Activated B cell treated with CpG ODN at 0.5 μM for 24 hours (primary cell): ENCODE measurements at regions not wholly inside any gene's neighbourhood (a gene's known extent, or its start where the extent isn't known, plus 50 kb on each side); places are given as distances from the start of the nearest gene placed in this dataset.

ENCODE experiments used
- ATAC-seq: fragments of 200-7000 bp; cut with Tn5 transposase; one replicate; pipeline ENCODE4 v1.10.0; 2021; ENCODE audit warnings: low read depth, mild to moderate bottlenecking, moderate library complexity
- CTCF ChIA-PET: fragments of 350-600 bp; sonication (Branson Sonifier 250); formaldehyde crosslinking; loops from one replicate; lab custom pipeline; 2021; ENCODE audit warnings: antibody characterized with exemption; lab: Charles Lee
- POLR2A ChIA-PET: fragments of 350-600 bp; sonication (Branson Sonifier 250); formaldehyde crosslinking; loops from one replicate; lab custom pipeline; 2021; ENCODE audit warnings: antibody characterized with exemption; lab: Charles Lee
- DNase-seq: peaks from one replicate; pipeline ENCODE4 v3.0.0; 2022
- H3K27ac Mint-ChIP-seq: one replicate; pipeline ENCODE4 v1.8.0; 2020; ENCODE audit warnings: mixed read lengths
- H3K27me3 Mint-ChIP-seq: one replicate; pipeline ENCODE4 v1.8.0; 2021; ENCODE audit warnings: mixed read lengths
- H3K36me3 Mint-ChIP-seq: one replicate; pipeline ENCODE4 v1.8.0; 2021; ENCODE audit warnings: low read depth, mixed read lengths
- H3K4me1 Mint-ChIP-seq: one replicate; pipeline ENCODE4 v1.8.0; 2021; ENCODE audit warnings: mixed read lengths
- H3K4me3 Mint-ChIP-seq: one replicate; pipeline ENCODE4 v1.8.0; 2020; ENCODE audit warnings: mild to moderate bottlenecking, mixed read lengths
- H3K9me3 Mint-ChIP-seq: one replicate; pipeline ENCODE4 v1.8.0; 2020; ENCODE audit warnings: mixed read lengths
- intact Hi-C: fragments of 100-400 bp; cut with micrococcal nuclease; formaldehyde crosslinking; loops from one replicate; pipeline ENCODE4 v1.15.1; 2024
- TF ChIP-seq, protein P1 (sequence below): fragments of 200-600 bp; IDR thresholded peaks from one replicate; pipeline ENCODE4 v1.8.0; 2022; ENCODE audit warnings: antibody characterized with exemption, mild to moderate bottlenecking

DNA sequence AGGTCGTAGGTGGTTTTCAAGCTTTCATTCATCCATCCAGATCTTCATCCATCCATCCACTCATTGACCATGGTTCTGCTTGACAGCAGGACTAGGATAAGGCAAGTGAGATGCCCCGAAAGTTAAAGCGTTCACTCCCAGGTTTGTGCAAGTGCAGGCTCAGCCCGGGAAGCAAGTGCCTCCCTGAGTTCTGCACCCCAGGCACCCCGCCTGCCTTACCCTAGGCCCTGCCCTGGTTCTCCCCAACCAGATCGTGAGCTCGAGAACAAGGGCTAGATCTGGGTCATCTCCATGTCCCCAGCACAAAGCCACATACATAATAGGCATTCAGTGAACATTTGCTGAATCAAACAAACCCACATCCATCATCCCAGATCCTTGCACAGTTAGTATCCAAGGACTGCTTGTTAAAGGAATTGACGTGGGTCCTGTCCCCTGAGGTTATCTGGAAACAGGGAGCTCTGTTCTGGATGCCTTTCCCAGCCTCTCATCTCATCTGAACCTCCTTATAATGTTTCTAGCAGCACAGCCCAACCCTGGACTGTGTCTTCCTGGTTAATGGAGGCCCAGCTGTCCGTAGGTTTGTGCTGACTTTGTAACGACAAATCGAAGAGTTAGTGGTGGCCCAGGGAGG, 116.1 kb upstream of the GPC1 start:
- ChIA-PET CTCF (no interaction called here), POLR2A (no interaction called here)
- DNase-seq, result no peak
- ATAC-seq, result no peak
- intact Hi-C loops, result no loop called here
- H3K27me3 Mint-ChIP-seq, result peaks cover 4% of the 10 kb centered on the region
- H3K27ac Mint-ChIP-seq, result no peak overlapping the region
- TF ChIP-seq, protein P1, sequence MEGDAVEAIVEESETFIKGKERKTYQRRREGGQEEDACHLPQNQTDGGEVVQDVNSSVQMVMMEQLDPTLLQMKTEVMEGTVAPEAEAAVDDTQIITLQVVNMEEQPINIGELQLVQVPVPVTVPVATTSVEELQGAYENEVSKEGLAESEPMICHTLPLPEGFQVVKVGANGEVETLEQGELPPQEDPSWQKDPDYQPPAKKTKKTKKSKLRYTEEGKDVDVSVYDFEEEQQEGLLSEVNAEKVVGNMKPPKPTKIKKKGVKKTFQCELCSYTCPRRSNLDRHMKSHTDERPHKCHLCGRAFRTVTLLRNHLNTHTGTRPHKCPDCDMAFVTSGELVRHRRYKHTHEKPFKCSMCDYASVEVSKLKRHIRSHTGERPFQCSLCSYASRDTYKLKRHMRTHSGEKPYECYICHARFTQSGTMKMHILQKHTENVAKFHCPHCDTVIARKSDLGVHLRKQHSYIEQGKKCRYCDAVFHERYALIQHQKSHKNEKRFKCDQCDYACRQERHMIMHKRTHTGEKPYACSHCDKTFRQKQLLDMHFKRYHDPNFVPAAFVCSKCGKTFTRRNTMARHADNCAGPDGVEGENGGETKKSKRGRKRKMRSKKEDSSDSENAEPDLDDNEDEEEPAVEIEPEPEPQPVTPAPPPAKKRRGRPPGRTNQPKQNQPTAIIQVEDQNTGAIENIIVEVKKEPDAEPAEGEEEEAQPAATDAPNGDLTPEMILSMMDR, result no peak
- no peaks in the 10 kb centered on the region for H3K4me1 Mint-ChIP-seq
- no peak overlapping the region for H3K4me3 Mint-ChIP-seq
- H3K36me3 Mint-ChIP-seq, result no peaks in the 10 kb centered on the region
- H3K9me3 Mint-ChIP-seq, result no peaks in the 10 kb centered on the region

DNA sequence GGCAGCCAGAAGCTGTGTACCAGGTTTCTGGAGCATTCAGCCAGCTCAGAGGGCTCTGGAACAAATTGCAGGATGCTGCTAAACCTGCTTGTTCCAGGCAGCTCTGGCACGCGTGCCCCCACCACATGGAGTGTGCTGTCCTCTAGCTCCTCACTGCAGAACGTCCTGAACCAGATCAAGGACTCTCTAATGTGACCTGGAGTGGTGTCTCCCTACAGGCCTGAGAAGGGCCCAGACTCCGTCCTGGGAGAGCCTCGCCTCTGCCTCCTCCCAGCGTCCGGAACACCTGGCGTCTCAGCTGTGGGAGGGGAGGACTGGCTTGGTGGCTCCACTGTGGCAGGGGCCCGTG, 115.6 kb upstream of the GPC1 start:
- Mint-ChIP-seq H3K27me3 (peaks cover 3% of the 10 kb centered on the region), H3K4me3 (no peak overlapping the region), H3K36me3 (no peaks in the 10 kb centered on the region), H3K27ac (no peak overlapping the region), H3K9me3 (no peaks in the 10 kb centered on the region), H3K4me1 (no peaks in the 10 kb centered on the region)
- ChIA-PET CTCF (no interaction called here), POLR2A (no interaction called here)
- TF ChIP-seq, protein P1, result no peak
- intact Hi-C loops, result no loop called here
- DNase-seq, result no peak
- ATAC-seq, result no peak

DNA sequence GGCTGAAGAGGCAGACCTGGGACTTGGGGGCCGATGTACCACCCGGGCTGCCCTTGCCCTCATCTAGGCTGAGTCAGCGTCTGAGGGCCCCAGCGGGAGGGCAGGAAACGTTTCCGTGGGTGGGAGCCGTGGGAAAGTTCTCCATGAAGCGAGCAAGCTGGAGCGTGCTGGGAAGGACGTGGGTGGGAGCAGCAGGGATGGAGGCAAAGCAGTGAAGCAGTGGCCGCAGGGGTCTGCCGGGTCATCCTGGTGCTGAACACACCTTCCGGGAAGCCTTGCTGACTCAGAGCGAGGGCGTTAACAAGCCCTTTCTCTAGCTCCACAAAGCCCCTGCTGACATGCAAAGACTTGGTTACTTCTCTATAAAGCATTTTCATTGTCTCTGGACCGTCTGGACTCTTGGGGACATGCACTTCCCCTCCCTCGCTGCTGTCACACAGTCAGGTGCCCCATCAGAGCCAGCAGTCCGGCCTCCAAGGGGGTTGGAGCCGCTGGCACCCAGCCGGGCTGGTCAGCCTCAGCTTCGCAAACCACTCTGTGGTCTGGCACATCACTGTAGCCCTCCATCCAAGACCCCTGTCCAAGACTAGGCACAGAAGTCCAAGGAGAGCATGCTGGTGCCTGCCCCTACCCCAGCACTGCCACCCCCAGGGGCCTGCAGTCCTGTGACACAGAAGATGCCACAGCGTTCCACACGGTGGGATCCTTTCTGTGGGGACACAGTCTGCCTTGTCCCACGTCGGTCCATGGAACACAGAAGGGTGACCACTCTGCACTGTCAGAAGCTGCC, 115.1 kb upstream of the GPC1 start:
- intact Hi-C loops, result no loop called here
- CTCF ChIA-PET, result no interaction called here
- ATAC-seq (no peak), DNase-seq (no peak)
- Mint-ChIP-seq H3K36me3 (no peaks in the 10 kb centered on the region), H3K4me1 (no peaks in the 10 kb centered on the region), H3K27me3 (peaks cover 3% of the 10 kb centered on the region), H3K9me3 (no peaks in the 10 kb centered on the region), H3K4me3 (no peak overlapping the region), H3K27ac (no peak overlapping the region)
- TF ChIP-seq, protein P1, result no peak
- POLR2A ChIA-PET, result no interaction called here

DNA sequence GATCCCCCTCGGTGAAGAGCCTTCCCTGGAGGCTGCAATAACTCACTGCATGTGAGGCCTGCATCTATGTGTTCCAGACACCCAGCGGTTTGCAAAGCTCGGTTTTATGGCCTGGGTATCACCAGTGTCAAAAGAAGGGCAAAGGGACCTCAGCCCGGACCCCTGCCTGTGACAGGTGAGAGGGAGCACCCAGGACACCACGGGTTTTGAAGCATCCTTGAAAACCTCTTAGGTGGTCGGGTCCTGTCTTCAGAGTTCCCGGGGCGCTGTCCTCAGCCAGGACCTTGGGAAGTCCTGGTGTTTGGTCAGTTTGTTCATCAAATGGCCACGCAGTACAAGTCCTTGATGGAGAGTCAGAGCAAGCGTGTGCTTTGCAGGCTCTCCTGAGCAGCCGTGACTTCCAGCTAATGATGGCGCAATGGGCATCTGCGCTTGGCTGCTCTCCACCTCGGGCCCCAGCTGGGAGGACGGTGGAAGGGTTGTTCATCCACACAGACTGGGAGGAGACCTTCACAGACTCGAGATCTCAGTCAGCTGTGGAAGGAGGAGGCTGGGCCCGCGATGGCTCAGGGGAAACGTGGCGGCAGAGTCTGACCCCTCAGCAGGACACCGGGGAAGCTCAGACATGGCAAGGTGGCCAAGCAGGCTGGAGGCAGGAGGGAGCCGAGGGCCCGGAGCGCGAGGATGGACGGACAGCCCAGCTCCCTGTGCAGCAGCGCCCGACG, 113.1 kb upstream of the GPC1 start:
- no peaks in the 10 kb centered on the region for H3K4me1 Mint-ChIP-seq

More for the DNA sequence above, 113.1 kb upstream of the GPC1 start:
- no peaks in the 10 kb centered on the region for H3K36me3 Mint-ChIP-seq
- POLR2A ChIA-PET, result no interaction called here
- DNase-seq (no peak), ATAC-seq (no peak)
- CTCF ChIA-PET, result no interaction called here
- H3K9me3 Mint-ChIP-seq, result no peaks in the 10 kb centered on the region
- no peak overlapping the region for H3K4me3 Mint-ChIP-seq
- TF ChIP-seq, protein P1, result no peak
- H3K27me3 Mint-ChIP-seq, result peaks cover 3% of the 10 kb centered on the region
- no peak overlapping the region for H3K27ac Mint-ChIP-seq
- intact Hi-C loops, result no loop called here
